G401 (cell line): ENCODE measurements at regions not wholly inside any gene's neighbourhood (a gene's known extent, or its start where the extent isn't known, plus 50 kb on each side); places are given as distances from the start of the nearest gene placed in this dataset.
"Not testable (repeated sequence)": the region's sequence is repeated elsewhere in the genome, so short reads cannot be mapped to it uniquely, and the experiment has no call there.

Experiments
- DNase-seq: peaks from one replicate; pipeline ENCODE4 v3.0.0-alpha.2; 2015; ENCODE audit warnings: low spot score
- in situ Hi-C: cut with HindIII; loops from 2 replicates; pipeline ENCODE4 v1.10.0; 2016; ENCODE audit warnings: low sequenced_read_pairs, mixed read lengths

DNA sequence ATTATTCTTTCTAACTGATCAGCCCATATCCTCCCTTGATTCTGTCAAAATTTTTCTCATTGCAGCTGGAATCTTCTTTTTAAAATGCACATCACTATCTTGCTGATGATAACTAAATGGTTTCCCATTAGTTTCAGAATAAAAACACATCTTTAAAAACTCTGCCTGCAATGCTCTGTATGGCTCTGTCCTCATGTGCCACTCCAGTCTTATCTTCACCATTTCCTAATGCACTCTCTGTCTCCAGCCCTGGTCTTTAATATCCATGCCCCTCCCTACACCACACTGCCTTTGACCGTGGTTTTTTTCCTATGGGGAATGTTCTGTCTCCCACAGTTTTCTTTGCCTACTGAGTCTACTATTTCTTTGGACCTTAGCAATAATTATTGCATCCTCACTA lies 244.1 kb upstream of the ARSJ start:
- no peak for DNase-seq
- in situ Hi-C loops = no loop called here

- no peak for DNase-seq
- in situ Hi-C loops = no loop called here
These were observed 246.0 kb upstream of the ARSJ start for GRCh38 chr4:114225436-114225835.

GRCh38 chr4:114226179-114226578 lies 246.7 kb upstream of the ARSJ start:
- in situ Hi-C loops = no loop called here
- no peak for DNase-seq

- in situ Hi-C loops = no loop called here
- DNase-seq = no peak
These were observed 247.7 kb upstream of the ARSJ start for GRCh38 chr4:114226968-114227760.

DNA sequence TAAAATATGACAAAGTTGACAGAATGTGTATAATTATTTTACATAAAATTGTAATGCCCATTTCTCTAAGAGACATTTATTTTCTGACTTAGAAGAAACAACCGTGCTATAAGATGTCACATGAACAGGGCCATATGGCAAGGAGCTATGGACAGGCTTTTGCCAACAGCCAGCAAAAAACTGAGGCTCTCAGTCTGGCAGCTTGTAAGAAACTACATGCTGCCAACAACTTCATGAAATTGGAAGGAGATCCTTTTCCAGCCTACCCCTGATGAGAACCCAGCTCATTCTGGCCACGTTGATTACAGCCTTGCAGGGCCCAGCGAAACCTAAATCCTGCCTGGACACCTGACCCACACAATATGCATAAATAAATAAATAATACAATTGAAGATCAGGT lies 250.3 kb upstream of the ARSJ start:
- DNase-seq = peak; percentile 98
- in situ Hi-C loops = no loop called here

- in situ Hi-C loops = no loop called here
- no peak for DNase-seq
These were observed 256.8 kb upstream of the ARSJ start for GRCh38 chr4:114236171-114236769.

- no peak for DNase-seq
- in situ Hi-C loops = no loop called here
These were observed 258.6 kb upstream of the ARSJ start for GRCh38 chr4:114237997-114238396.

DNA sequence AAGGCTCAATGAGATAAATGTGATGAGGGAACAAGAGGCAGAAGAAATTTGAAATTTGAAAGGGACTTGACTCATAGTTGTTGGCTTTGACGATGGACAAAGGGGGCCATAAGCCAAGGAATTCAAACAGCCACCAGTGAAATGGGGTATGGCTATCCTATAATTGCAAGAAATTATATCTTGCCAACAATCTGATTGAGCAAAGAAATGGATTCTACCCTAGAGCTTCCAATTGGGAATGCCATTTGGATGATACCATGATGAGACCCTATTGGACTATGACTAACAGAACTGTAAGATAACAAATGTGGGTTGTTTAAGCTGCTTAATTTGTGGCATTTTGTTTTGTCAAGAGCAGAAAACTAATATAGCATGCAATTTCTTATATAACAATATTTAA lies 270.1 kb upstream of the ARSJ start:
- DNase-seq = no peak
- in situ Hi-C loops = no loop called here

DNA sequence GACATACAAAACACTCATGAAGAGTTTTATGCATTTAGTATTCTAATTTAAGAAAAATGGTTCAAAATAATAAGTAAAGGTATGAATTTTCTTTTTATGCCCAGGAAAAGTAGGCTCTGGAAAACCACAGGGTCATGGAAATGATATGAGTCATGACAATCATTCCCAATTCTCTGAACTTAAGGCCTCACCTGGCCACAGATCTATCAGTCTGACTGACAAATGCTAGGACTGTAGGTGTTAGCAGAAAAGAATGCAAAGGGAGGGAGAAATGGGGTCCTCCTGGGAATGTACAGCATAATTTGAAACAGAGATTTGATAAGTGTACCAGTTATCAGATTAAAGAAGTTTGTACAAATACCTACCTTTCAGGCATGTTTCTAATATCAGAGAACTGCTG lies 270.5 kb upstream of the ARSJ start:
- no peak for DNase-seq
- in situ Hi-C loops = no loop called here

DNA sequence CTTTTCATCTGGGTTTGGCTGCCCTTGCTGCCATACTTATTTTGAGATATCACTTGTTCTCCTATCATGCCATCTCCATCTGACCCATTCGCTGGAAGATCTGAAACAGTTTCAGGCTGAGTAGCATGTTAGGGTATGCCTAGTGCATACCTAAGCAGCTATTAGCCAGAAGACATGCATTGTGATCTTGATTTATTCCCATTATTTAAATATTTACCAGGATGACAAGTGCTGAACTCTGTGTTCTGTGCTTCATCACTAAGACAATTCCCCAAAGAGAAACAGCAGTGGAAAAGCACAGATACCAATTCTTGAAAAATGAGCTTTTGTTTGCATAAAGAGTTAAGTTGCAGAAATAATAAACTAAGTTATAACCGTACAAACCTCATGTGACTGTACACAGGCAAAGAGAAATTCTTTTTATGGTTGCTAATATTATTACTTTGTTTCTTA lies 271.0 kb upstream of the ARSJ start:
- no peak for DNase-seq
- in situ Hi-C loops = no loop called here

DNA sequence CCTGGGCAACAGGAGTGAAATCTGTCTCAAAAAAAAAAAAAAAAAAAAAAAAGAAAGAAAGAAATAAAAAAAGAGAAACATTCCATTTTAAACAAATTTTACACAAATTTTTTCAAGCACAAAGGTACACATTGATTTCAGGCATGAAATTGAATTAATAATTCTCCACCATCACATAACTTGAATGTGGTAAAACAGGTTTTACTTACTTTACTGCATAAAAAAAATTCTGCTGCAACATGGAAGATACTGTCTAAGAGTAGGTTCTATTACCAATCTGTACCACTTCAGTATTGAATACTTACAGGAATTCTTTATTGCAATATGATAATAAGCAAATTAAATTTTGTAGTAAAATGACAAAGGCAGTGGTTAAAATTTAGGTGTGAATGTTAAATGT lies 271.6 kb upstream of the ARSJ start:
- in situ Hi-C loops = no loop called here
- no peak for DNase-seq

DNA sequence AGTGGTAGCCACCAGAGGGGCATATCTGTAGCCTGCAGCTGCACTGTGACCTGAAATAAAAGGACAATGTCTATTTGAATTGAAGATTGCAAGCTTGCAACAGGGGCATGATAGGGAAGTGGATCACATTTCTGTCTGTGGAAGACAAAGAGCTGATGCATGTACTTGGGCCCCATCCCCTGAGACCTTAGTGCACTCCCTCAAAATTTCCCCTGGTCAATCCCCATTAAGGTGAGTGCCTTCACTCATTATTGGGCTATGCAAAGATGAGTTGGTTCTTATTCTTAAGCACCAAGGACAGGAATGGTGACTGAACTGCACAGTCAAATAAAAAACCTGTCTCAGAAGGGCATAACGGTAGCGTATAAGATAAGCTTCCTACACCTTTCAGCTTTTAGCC lies 273.1 kb upstream of the ARSJ start:
- in situ Hi-C loops = no loop called here
- DNase-seq = no peak

GRCh38 chr4:114257501-114257900 lies 278.1 kb upstream of the ARSJ start:
- in situ Hi-C loops = no loop called here
- no peak for DNase-seq

DNA sequence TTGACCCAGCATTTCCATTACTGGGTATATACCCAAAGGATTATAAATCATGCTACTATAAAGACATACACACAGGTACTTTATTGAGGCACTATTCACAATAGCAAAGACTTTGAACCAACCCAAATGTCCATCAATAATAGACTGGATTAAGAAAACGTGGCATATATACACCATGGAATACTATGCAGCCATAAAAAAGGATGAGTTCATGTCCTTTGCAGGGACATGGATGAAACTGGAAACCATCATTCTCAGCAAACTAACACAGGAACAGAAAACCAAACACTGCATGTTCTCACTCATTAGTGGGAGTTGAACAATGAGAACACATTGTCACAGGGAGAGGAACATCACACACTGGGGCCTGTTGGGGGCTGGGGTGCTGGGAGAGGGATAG lies 283.0 kb upstream of the ARSJ start:
- DNase-seq, in situ Hi-C loops: not testable (repeated sequence)

GRCh38 chr4:114263233-114263632 lies 283.8 kb upstream of the ARSJ start:
- in situ Hi-C loops = no loop called here
- no peak for DNase-seq

DNA sequence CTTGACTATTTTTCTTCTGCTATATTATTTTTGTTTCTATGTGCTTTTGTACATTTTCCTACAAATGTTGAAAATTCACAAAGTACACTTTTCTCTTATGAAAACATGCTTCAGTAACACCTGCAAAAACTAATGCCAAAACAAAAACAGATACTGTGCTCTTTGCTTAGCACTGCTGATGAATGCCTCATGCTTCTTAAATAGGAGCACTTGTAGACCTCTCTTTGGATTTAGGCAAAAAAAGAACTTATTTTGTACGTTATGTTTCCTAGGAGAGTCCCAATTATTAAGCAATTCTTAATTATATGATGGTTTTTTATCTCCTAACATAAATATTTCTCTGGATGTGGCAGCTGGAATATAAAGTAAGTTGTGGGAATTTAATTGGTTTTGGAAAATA lies 285.0 kb upstream of the ARSJ start:
- DNase-seq = no peak
- in situ Hi-C loops = no loop called here

DNA sequence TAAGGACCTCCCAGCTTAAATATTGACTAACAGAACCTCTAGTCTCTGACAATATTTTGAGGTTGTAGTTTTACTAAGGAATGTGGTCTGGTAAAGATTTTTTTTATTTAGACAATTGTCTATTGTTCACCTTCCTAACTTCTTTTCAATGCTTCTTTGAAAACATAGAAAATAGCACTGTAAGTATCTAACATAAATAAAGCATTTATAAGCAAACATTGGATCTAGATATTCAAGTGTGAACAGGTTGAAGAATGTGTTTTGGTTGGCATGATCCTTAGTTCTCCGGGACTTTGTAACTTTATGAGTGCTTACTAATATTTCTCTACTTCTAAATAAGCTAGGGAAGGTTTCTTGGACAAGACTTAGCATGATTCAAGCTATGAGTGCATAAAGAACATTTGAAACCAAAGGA lies 285.4 kb upstream of the ARSJ start:
- DNase-seq = no peak
- in situ Hi-C loops = no loop called here

DNA sequence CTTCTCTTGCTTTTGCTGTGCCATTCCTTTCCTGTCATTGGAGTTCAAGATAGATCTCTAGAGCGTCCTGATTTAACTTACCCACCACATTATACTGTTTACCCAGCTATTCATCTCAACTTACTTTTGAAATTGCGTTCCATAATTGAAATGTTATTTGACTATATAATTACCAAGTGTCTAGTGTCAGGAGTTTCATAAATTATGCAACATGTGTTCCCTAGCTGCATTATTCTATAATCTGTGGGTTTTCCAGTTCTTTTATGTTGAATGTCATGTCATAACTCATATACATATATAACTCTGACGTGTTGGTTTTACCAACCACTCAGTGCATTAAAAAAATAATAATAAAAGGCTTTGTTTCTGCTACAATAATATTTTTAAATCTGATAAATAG lies 285.9 kb upstream of the ARSJ start:
- in situ Hi-C loops = no loop called here

DNA sequence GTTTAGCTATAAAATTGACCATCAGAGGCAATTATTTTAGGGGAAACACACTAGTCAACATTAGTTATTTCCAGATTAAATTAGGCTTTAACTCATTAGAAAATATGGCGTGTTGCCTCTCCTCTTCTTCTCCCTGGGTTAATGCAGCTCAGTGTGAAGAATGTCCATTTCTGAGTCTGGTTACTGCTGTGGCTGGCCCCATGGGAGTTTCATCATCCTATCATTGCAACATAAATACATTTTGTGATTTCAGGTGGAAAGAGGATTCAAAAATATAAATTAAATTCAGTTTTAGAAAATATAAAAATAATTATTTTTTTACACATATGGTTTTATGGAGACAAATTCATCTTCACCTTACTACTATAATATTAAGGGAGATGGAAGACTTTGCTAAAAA lies 288.5 kb upstream of the ARSJ start:
- in situ Hi-C loops = no loop called here

More for the DNA sequence above, 285.9 kb upstream of the ARSJ start:
- DNase-seq = no peak

GRCh38 chr4:114271031-114271430 lies 291.6 kb upstream of the ARSJ start:
- in situ Hi-C loops = no loop called here
- DNase-seq = no peak

More for the DNA sequence above, 288.5 kb upstream of the ARSJ start:
- DNase-seq = no peak

DNA sequence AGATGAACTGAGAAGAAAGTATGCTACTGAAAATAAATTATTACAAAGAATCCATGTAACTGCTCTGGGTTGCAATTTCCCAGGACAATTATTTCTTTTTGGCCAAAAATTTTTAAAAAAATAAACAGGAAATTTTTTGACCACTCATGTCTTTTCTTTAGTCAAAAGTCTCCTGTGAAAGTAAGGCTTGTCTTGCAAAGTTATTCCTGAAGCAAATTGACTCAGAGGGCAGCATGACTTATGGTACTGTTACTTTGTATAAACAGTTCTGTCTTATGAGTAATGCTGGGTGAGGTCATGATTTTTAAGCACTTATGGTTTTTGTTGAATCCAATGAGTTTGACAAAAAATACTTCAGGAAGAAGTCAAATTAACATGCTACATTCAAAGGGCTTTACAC lies 292.8 kb upstream of the ARSJ start:
- DNase-seq = no peak
- in situ Hi-C loops = no loop called here
